ENCODE measurements at regions not wholly inside any gene's neighbourhood (a gene's known extent, or its start where the extent isn't known, plus 50 kb on each side); places are given as distances from the start of the nearest gene placed in this dataset.

DNA sequence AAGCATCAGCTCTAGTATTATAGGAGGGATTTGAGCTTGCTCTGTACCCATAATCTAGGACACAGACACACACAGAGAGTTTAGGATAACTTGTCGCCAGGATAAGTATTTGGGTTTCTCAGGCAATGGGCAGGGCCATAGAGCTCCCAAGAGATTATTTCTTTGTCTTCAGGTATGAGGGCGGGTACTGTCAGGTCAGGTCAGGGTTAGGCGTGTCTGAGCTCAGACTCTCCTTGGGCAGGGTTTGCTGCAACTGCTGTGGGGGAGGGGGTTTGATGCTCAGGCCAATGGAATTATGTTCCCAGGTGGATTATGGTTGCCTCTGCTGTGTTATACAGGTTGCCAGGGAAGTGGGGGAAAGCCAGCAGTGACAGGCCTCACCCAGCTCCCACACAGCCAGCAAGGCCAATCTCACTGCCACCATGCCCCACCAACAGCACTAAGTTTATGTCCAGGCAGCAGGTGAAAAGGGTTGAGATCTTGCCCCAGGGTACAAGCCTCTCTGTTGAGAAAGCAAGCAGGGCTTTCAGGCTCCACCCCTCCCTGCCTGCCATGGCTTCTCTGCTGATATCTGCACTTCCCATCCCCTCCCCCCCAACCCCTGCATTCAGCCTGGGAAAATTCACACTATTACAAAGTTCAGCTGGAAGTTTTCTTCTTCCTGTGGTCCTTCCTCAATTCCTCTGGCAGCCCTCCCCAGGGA lies 101.3 kb downstream of the RRAGB start:
- TF ChIP-seq JUN (IDR thresholded peaks at IDR 0.05; ENCODE audit: borderline replicate concordance, insufficient read depth, insufficient read length, low read depth) (no peak), EZH2 (IDR thresholded peaks at IDR 0.05; ENCODE audit: borderline replicate concordance, low read depth, low read length, severe bottlenecking) (no peak), POLR2AphosphoS5 (IDR thresholded peaks at IDR 0.05; ENCODE audit: insufficient read depth, low read depth, low read length) (no peak), MYC (IDR thresholded peaks at IDR 0.05; ENCODE audit: low read depth, low read length) (no peak), FOS (IDR thresholded peaks at IDR 0.05; ENCODE audit: borderline replicate concordance, insufficient read depth, low read length) (no peak), GATA2 (IDR thresholded peaks at IDR 0.05; ENCODE audit: insufficient read depth, insufficient read length, low read depth, low read length) (no peak), POLR2A (IDR thresholded peaks at IDR 0.05; ENCODE audit: low read depth, low read length) (no peak)
- TF ChIP-seq, protein P1, sequence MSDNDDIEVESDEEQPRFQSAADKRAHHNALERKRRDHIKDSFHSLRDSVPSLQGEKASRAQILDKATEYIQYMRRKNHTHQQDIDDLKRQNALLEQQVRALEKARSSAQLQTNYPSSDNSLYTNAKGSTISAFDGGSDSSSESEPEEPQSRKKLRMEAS (IDR thresholded peaks at IDR 0.05; ENCODE audit: insufficient read depth, insufficient read length), result no peak
- TF ChIP-seq, protein P2, sequence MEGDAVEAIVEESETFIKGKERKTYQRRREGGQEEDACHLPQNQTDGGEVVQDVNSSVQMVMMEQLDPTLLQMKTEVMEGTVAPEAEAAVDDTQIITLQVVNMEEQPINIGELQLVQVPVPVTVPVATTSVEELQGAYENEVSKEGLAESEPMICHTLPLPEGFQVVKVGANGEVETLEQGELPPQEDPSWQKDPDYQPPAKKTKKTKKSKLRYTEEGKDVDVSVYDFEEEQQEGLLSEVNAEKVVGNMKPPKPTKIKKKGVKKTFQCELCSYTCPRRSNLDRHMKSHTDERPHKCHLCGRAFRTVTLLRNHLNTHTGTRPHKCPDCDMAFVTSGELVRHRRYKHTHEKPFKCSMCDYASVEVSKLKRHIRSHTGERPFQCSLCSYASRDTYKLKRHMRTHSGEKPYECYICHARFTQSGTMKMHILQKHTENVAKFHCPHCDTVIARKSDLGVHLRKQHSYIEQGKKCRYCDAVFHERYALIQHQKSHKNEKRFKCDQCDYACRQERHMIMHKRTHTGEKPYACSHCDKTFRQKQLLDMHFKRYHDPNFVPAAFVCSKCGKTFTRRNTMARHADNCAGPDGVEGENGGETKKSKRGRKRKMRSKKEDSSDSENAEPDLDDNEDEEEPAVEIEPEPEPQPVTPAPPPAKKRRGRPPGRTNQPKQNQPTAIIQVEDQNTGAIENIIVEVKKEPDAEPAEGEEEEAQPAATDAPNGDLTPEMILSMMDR (IDR thresholded peaks at IDR 0.05; ENCODE audit: extremely low read depth in 1 of 2, insufficient read depth in 1 of 2, low read depth in 1 of 2, low read length in 2 of 2), result no peak
- Histone ChIP-seq H2AFZ (ENCODE audit: low read depth, low read length) (no peak overlapping the region), H3K27ac (ENCODE audit: insufficient read depth, low read depth, low read length) (no peak overlapping the region), H3K9me1 (replicated peaks; ENCODE audit: control insufficient read depth, extremely low read depth, insufficient read depth, low read length) (no peaks in the 10 kb centered on the region), H3K36me3 (ENCODE audit: control insufficient read depth in 2 of 2, extremely low read depth in 1 of 2, insufficient read depth in 2 of 2, low read length in 2 of 2) (no peaks in the 10 kb centered on the region), H3K4me3 (replicated peaks in 1 of 3; ENCODE audit: insufficient read depth in 1 of 3, low read depth in 1 of 3, low read length in 3 of 3) (no peak overlapping the region), H3K4me2 (ENCODE audit: insufficient read depth, low read length) (no peak overlapping the region), H3K9me3 (replicated peaks; ENCODE audit: control insufficient read depth, insufficient read depth, low read length) (no peaks in the 10 kb centered on the region), H3K79me2 (ENCODE audit: control insufficient read depth, insufficient read depth, low read length) (no peaks in the 10 kb centered on the region), H3K27me3 (ENCODE audit: control insufficient read depth in 2 of 2, insufficient read depth in 2 of 2, low read length in 2 of 2) (no peaks in the 10 kb centered on the region), H3K9ac (replicated peaks; ENCODE audit: extremely low read depth, insufficient read depth, low read length) (no peak overlapping the region), H4K20me1 (replicated peaks; ENCODE audit: control insufficient read depth, extremely low read depth, insufficient read depth, low read length) (no peaks in the 10 kb centered on the region), H3K4me1 (ENCODE audit: control insufficient read depth, extremely low read depth, insufficient read depth, low read length) (no peaks in the 10 kb centered on the region)
- POLR2A ChIA-PET, result no interaction called here
- DNase-seq (ENCODE audit: low read depth, low spot score), result no peak
- dilution Hi-C loops (cut with MboI; ENCODE audit: extremely low pct_ligation_motif_present, low sequenced_read_pairs), result no loop called here
- no peak for FAIRE-seq
- CTCF ChIA-PET, result no interaction called here
- intact Hi-C loops (cut with micrococcal nuclease), result no loop called here
- BruUV-seq (replicated peaks), result no TSS peak
